ENCODE measurements at regions not wholly inside any gene's neighbourhood (a gene's known extent, or its start where the extent isn't known, plus 50 kb on each side); places are given as distances from the start of the nearest gene placed in this dataset.

DNA sequence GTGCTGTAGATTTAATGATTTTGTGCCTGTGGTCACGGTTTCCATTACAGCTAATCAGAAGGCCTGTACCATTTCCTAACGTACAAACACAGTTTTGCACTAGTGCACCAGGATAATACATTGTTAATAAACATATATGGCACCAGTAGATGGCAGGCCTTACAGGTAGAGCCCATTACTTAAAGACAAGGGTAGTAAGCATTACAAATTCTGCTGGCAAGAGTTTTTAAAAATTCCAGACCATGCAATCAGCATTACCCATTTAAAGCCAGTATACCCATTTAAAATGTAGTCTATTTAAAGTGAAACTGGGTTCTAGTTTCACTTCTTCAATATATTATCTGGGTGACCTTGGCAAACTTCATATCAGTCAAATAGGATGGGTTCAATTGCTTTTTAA is 224.2 kb downstream of the NUP35 start:
- TF ChIP-seq EZH2 (IDR thresholded peaks at IDR 0.05; ENCODE audit: borderline replicate concordance, low read length): no peak
- TF ChIP-seq, protein P1, sequence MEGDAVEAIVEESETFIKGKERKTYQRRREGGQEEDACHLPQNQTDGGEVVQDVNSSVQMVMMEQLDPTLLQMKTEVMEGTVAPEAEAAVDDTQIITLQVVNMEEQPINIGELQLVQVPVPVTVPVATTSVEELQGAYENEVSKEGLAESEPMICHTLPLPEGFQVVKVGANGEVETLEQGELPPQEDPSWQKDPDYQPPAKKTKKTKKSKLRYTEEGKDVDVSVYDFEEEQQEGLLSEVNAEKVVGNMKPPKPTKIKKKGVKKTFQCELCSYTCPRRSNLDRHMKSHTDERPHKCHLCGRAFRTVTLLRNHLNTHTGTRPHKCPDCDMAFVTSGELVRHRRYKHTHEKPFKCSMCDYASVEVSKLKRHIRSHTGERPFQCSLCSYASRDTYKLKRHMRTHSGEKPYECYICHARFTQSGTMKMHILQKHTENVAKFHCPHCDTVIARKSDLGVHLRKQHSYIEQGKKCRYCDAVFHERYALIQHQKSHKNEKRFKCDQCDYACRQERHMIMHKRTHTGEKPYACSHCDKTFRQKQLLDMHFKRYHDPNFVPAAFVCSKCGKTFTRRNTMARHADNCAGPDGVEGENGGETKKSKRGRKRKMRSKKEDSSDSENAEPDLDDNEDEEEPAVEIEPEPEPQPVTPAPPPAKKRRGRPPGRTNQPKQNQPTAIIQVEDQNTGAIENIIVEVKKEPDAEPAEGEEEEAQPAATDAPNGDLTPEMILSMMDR (conservative IDR thresholded peaks at IDR 0.05 in 1 of 2, IDR thresholded peaks at IDR 0.05 in 1 of 2; ENCODE audit: extremely low read depth in 1 of 2, insufficient read depth in 1 of 2, low read depth in 1 of 2, low read length in 2 of 2): peak; percentile 3 to 31

Data from mammary epithelial cell (primary cell).